Spleen (tissue), 11 donors: ENCODE measurements at regions not wholly inside any gene's neighbourhood (a gene's known extent, or its start where the extent isn't known, plus 50 kb on each side); places are given as distances from the start of the nearest gene placed in this dataset.

Experiments used
- DNase-seq: peaks from one replicate; pipeline ENCODE4 v3.0.0-alpha.2; 2020
- H3K27ac ChIP-seq, 8 donors: fragments of 200-600 bp; sonication (generic) in 7 of 8; 1 replicate in 4 of 8; 2 replicates in 4 of 8; pipeline versions ENCODE4 v1.5.0 to v1.8.0; 2016 to 2021; ENCODE audit warnings: inconsistent platforms in 4 of 8, mild to moderate bottlenecking in 4 of 8, moderate library complexity in 1 of 8
- H3K27me3 ChIP-seq, 7 donors: fragments of 200-600 bp; sonication (generic) in 6 of 7; replicated peaks in 1 of 7; 1 replicate in 4 of 7; 2 replicates in 3 of 7; pipeline versions ENCODE4 v1.5.0 to v1.8.0; 2016 to 2021; ENCODE audit warnings: inconsistent platforms in 3 of 7, mild to moderate bottlenecking in 1 of 7
- H3K36me3 ChIP-seq, 6 donors: fragments of 200-600 bp; sonication (generic) in 5 of 6; 1 replicate in 4 of 6; 2 replicates in 2 of 6; pipeline versions ENCODE4 v1.5.0 to v1.8.0; 2016 to 2021; ENCODE audit warnings: inconsistent platforms in 2 of 6
- H3K4me1 ChIP-seq, 6 donors: fragments of 200-600 bp; sonication (generic) in 5 of 6; 1 replicate in 3 of 6; 2 replicates in 3 of 6; pipeline versions ENCODE4 v1.5.0 to v1.8.0; 2016 to 2021; ENCODE audit warnings: inconsistent platforms in 3 of 6
- H3K4me3 ChIP-seq, 8 donors: fragments of 200-600 bp; sonication (generic) in 7 of 8; 1 replicate in 4 of 8; 2 replicates in 4 of 8; pipeline versions ENCODE4 v1.5.0 to v1.8.0; 2016 to 2021; ENCODE audit warnings: inconsistent platforms in 4 of 8, mild to moderate bottlenecking in 4 of 8, moderate library complexity in 2 of 8
- H3K9me3 ChIP-seq, 8 donors: fragments of 200-600 bp; sonication (generic) in 7 of 8; 1 replicate in 4 of 8; 2 replicates in 4 of 8; pipeline versions ENCODE4 v1.5.0 to v1.8.0; 2016 to 2021; ENCODE audit warnings: inconsistent platforms in 4 of 8
- POLR2A ChIP-seq, 3 donors: fragments of 450-650 bp; IDR thresholded peaks; one replicate each; pipeline ENCODE4 v1.5.1; 2017; ENCODE audit warnings: antibody characterized with exemption in 3 of 3, mild to moderate bottlenecking in 1 of 3
- POLR2AphosphoS5 ChIP-seq, 3 donors: sonication (generic); formaldehyde crosslinking; IDR thresholded peaks; one replicate each; pipeline ENCODE4 v1.5.1; 2017; ENCODE audit warnings: antibody characterized with exemption in 3 of 3
- WGBS, 5 donors: extraction: QIAGEN DNeasy Blood & Tissue Kit in 3 of 5; methylation state at CpG; one replicate each; pipeline versions ENCODE4 v1.1.5 to v1.1.7; 2013 to 2018; 5-methylcytosine and 5-hydroxymethylcytosine counted together
- intact Hi-C: fragments of 100-400 bp; cut with DNase I; formaldehyde crosslinking; loops from one replicate; pipeline ENCODE4 v1.15.0; 2023; ENCODE audit warnings: low total_unique reads
- TF ChIP-seq, protein P1 (sequence below), 11 experiments: fragments of 200-600 bp in 7 of 11; fragments of 450-650 bp in 4 of 11; sonication (generic) in 4 of 11; IDR thresholded peaks in 8 of 11; conservative IDR thresholded peaks in 3 of 11; 1 replicate in 7 of 11; 2 replicates in 4 of 11; pipeline versions ENCODE4 v1.4.0 to v1.8.0; 2016 to 2021; ENCODE audit warnings: antibody characterized with exemption in 11 of 11, inconsistent platforms in 4 of 11, mild to moderate bottlenecking in 1 of 11
- donor health status: healthy with polysubstance abuse.
- donor health status: DM: no; HTN: no; CAD: no; lungs with moderate emphysema.
- donor health status: DM: no; HTN: no; CAD: no.
- donor health status: Bipolar disorder and iron deficiency.
- donor health status: healthy.
- donor health status: DM: no; HTN: no; CAD: no.
- donor health status: DM: yes; HTN: yes; CAD: no.

DNA sequence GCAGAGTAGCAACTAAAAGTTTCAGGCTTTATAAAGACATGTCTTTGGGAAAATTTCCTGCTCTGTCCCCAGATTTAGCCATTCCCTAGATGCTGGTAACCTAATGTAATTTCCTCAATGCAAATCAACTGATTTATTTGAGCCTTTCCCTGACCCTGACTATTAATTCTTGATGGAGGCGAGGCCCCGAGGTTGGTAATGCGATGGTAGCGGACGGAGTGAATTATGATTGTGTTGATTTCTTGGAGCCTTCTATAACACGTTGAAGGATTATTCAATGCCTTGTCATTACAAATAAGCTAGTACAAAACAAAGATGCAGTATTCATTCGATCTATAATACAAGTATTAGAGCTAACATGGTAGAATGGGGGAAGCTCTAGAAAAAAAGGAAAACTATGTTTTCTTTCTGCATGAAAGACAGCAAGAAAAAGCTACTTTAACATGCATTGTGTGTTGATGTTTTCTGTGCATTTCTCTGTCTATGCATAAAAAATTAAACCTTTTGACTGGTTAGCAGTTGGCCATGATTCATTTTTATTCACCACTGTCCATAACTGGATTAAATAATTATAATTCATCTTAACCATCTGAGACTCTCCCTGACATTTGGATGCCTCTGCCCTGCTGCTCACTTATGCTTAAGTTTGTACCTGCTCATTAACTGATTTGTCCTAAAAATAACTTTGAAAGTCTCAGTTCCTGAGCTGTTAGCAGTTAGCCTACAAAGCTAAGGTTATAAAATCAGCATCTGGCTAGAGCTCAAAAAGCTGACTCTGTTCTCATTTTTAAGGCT lies 490.2 kb upstream of the NUDT12 start:
- H3K4me3 ChIP-seq, result no peak overlapping the region
- intact Hi-C loops, result no loop called here
- no peaks in the 10 kb centered on the region for H3K4me1 ChIP-seq
- H3K27me3 ChIP-seq, result no peaks in the 10 kb centered on the region
- peaks cover 0 to 6% (median 0%) of the 10 kb centered on the region in 8 donors for H3K9me3 ChIP-seq
- TF ChIP-seq POLR2AphosphoS5 (IDR thresholded peaks at IDR 0.05), result no peak
- TF ChIP-seq POLR2A (IDR thresholded peaks at IDR 0.05), result no peak
- TF ChIP-seq, protein P1, sequence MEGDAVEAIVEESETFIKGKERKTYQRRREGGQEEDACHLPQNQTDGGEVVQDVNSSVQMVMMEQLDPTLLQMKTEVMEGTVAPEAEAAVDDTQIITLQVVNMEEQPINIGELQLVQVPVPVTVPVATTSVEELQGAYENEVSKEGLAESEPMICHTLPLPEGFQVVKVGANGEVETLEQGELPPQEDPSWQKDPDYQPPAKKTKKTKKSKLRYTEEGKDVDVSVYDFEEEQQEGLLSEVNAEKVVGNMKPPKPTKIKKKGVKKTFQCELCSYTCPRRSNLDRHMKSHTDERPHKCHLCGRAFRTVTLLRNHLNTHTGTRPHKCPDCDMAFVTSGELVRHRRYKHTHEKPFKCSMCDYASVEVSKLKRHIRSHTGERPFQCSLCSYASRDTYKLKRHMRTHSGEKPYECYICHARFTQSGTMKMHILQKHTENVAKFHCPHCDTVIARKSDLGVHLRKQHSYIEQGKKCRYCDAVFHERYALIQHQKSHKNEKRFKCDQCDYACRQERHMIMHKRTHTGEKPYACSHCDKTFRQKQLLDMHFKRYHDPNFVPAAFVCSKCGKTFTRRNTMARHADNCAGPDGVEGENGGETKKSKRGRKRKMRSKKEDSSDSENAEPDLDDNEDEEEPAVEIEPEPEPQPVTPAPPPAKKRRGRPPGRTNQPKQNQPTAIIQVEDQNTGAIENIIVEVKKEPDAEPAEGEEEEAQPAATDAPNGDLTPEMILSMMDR (IDR thresholded peaks at IDR 0.05 in 8 of 11, conservative IDR thresholded peaks at IDR 0.05 in 3 of 11), result no peak
- 84 to 89% (median 87%) methylated on average over 7 of the region's 7 CpGs for WGBS, 5 donors
- DNase-seq, result no peak
- no peak overlapping the region for H3K27ac ChIP-seq
- H3K36me3 ChIP-seq, result no peaks in the 10 kb centered on the region

DNA sequence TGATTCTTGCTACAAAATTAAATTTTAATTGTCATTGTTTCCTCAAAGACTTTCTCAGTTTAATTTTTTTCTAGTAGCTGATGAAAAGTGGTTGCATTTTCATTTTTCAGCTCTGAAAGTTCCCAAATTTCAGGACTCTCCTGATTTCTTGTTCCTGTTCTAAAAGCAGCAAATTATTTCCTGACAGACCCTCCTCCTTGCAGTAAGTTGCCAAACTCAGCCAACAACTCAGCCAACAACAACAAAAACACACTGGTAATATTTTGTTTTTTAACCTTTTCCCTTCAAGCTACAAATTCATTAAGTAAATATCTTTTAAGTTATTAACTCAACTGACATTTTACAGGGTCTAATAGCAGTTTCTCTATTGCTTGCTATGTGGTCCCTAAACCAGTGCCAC lies 487.8 kb upstream of the NUDT12 start:
- Histone ChIP-seq H3K27me3 (no peaks in the 10 kb centered on the region), H3K36me3 (no peaks in the 10 kb centered on the region), H3K4me1 (no peaks in the 10 kb centered on the region), H3K4me3 (no peak overlapping the region), H3K27ac (no peak overlapping the region), H3K9me3 (peaks cover 0 to 6% (median 0%) of the 10 kb centered on the region in 8 donors)
- intact Hi-C loops, result no loop called here
- no peak for DNase-seq
- TF ChIP-seq, protein P1 (IDR thresholded peaks at IDR 0.05 in 8 of 11, conservative IDR thresholded peaks at IDR 0.05 in 3 of 11), result no peak
- no peak for TF ChIP-seq POLR2A (IDR thresholded peaks at IDR 0.05)
- no peak for TF ChIP-seq POLR2AphosphoS5 (IDR thresholded peaks at IDR 0.05)

DNA sequence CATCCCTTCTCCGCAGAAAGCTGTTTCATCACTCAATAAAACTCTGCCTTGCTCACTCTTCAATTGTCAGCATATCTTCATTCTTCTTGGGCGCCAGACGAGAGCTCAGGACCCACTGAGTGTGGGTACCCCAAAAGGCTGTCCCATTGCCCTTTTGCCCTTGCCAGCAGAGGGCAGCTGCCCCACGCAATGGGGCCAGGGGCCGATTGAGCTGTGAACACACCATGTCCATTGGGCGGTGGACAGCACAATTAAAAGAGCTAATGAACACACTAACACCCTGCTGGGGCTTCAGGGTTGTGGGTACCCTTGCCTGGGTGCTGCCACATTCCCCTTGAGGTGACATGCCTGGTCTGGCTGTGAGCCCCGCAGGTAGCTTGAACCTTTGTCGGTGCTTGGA lies 487.2 kb upstream of the NUDT12 start:
- Histone ChIP-seq H3K36me3 (no peaks in the 10 kb centered on the region), H3K27ac (no peak overlapping the region), H3K4me3 (no peak overlapping the region), H3K4me1 (no peaks in the 10 kb centered on the region), H3K9me3 (peaks cover 0 to 6% (median 0%) of the 10 kb centered on the region in 8 donors), H3K27me3 (no peaks in the 10 kb centered on the region)
- no peak for DNase-seq
- intact Hi-C loops, result no loop called here
- TF ChIP-seq POLR2AphosphoS5 (IDR thresholded peaks at IDR 0.05) (no peak), POLR2A (IDR thresholded peaks at IDR 0.05) (no peak)
- TF ChIP-seq, protein P1 (IDR thresholded peaks at IDR 0.05 in 8 of 11, conservative IDR thresholded peaks at IDR 0.05 in 3 of 11), result no peak
- 90 to 97% (median 92%) methylated on average over 6 to 8 of the region's 8 CpGs for WGBS, 5 donors

DNA sequence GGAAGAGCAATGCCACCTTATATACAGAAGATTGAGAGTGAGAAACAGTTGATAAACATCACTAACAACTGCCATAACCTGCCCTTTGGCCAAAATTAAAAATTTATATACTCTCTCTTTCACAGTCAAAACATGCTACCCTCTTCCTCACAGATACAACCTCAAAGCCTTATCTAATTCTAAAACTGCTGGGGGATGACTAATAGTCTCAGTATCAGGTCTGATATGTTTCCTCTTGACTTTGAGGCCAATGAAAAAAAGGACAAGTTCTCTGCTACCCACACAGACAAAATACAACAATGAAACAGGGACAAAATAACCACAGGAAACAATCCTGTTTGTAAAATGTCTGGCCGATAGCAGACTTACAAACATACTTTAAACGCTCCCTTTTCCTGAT lies 485.6 kb upstream of the NUDT12 start:
- Histone ChIP-seq H3K36me3 (no peaks in the 10 kb centered on the region), H3K27ac (no peak overlapping the region), H3K27me3 (no peaks in the 10 kb centered on the region), H3K9me3 (peaks cover 0 to 6% (median 0%) of the 10 kb centered on the region in 8 donors), H3K4me3 (no peak overlapping the region), H3K4me1 (no peaks in the 10 kb centered on the region)
- DNase-seq, result no peak
- intact Hi-C loops, result no loop called here
- TF ChIP-seq POLR2A (IDR thresholded peaks at IDR 0.05), result no peak
- TF ChIP-seq POLR2AphosphoS5 (IDR thresholded peaks at IDR 0.05), result no peak
- TF ChIP-seq, protein P1 (IDR thresholded peaks at IDR 0.05 in 8 of 11, conservative IDR thresholded peaks at IDR 0.05 in 3 of 11), result no peak
- WGBS, 5 donors, result 42 to 75% (median 48%) methylated on average over 2 of the region's 2 CpGs
